Thyroid gland (tissue), 4 donors: ENCODE measurements at regions not wholly inside any gene's neighbourhood (a gene's known extent, or its start where the extent isn't known, plus 50 kb on each side); places are given as distances from the start of the nearest gene placed in this dataset.

Experiments
- CTCF ChIP-seq, 6 experiments: fragments of 200-600 bp in 3 of 6; fragments of 450-650 bp in 3 of 6; sonication (generic) in 3 of 6; IDR thresholded peaks; one replicate each; pipeline ENCODE4 v1.5.1; 2016 to 2019; ENCODE audit warnings: antibody characterized with exemption in 6 of 6, mild to moderate bottlenecking in 2 of 6, inconsistent platforms in 1 of 6, moderate library complexity in 1 of 6
- POLR2A ChIP-seq, 2 donors: fragments of 450-650 bp; IDR thresholded peaks; one replicate each; pipeline ENCODE4 v1.6.1; 2017; ENCODE audit warnings: antibody characterized with exemption in 2 of 2, mild to moderate bottlenecking in 2 of 2, moderate library complexity in 1 of 2

GRCh38 chr4:132683957-132684356, 465.1 kb upstream of the PCDH10 start:
- TF ChIP-seq CTCF (IDR thresholded peaks at IDR 0.05) (no peak), POLR2A (IDR thresholded peaks at IDR 0.05) (no peak)
